Neural cell (in vitro differentiated cells): ENCODE measurements at regions not wholly inside any gene's neighbourhood (a gene's known extent, or its start where the extent isn't known, plus 50 kb on each side); places are given as distances from the start of the nearest gene placed in this dataset.

Source experiments
- CTCF ChIP-seq: fragments of 450-650 bp; IDR thresholded peaks from 2 replicates; pipeline ENCODE4 v1.5.1; 2014; ENCODE audit warnings: antibody characterized with exemption, mild to moderate bottlenecking, moderate library complexity; ENCODE audit not compliant: poor library complexity, severe bottlenecking
- EP300 ChIP-seq: fragments of 450-650 bp; conservative IDR thresholded peaks from 2 replicates; pipeline ENCODE4 v1.6.1; 2014; ENCODE audit warnings: antibody characterized with exemption, mild to moderate bottlenecking, moderate library complexity; ENCODE audit not compliant: poor library complexity, severe bottlenecking
- EZH2 ChIP-seq: fragments of 200-600, 300-800 bp; shearing (Covaris generic), sonication (generic); IDR thresholded peaks from 2 replicates; pipeline ENCODE4 v1.6.1; 2014; ENCODE audit warnings: antibody characterized with exemption, low read length, borderline replicate concordance, mild to moderate bottlenecking; ENCODE audit not compliant: insufficient read depth, poor library complexity, severe bottlenecking
- POLR2AphosphoS5 ChIP-seq: IDR thresholded peaks from 2 replicates; pipeline ENCODE4 v1.6.1; 2012
- RAD21 ChIP-seq: fragments of 450-650 bp; conservative IDR thresholded peaks from 2 replicates; pipeline ENCODE4 v1.6.1; 2014; ENCODE audit warnings: antibody characterized with exemption, mild to moderate bottlenecking, moderate library complexity
- SMC3 ChIP-seq: fragments of 450-650 bp; conservative IDR thresholded peaks from 2 replicates; pipeline ENCODE4 v1.6.1; 2014; ENCODE audit warnings: antibody characterized with exemption, mild to moderate bottlenecking, moderate library complexity; ENCODE audit not compliant: poor library complexity
- TAF1 ChIP-seq: IDR thresholded peaks from 2 replicates; pipeline ENCODE4 v1.6.1; 2012; ENCODE audit warnings: low read depth

- TF ChIP-seq POLR2AphosphoS5 = no peak
- no peak for TF ChIP-seq EP300
- TF ChIP-seq TAF1 = no peak
- TF ChIP-seq CTCF = no peak
- TF ChIP-seq EZH2 = no peak
- no peak for TF ChIP-seq RAD21
- no peak for TF ChIP-seq SMC3
Observed at GRCh38 chr10:31705136-31705535, 223.5 kb downstream of the ARHGAP12 start.
